Muscle layer of colon (tissue), 2 donors: ENCODE measurements at regions not wholly inside any gene's neighbourhood (a gene's known extent, or its start where the extent isn't known, plus 50 kb on each side); places are given as distances from the start of the nearest gene placed in this dataset.

Experiments used
- H3K27ac ChIP-seq: one replicate; pipeline ENCODE4 v1.7.0; 2013; ENCODE audit warnings: low read depth, mild to moderate bottlenecking, low read length, moderate library complexity
- H3K27me3 ChIP-seq, 2 donors: one replicate each; pipeline ENCODE4 v1.7.0; 2013; ENCODE audit warnings: low read length in 2 of 2, mild to moderate bottlenecking in 2 of 2; ENCODE audit not compliant: insufficient read depth in 2 of 2, control insufficient read depth in 1 of 2
- H3K36me3 ChIP-seq: one replicate; pipeline ENCODE4 v1.7.0; 2013; ENCODE audit warnings: mild to moderate bottlenecking, low read length; ENCODE audit not compliant: insufficient read depth
- H3K4me1 ChIP-seq: one replicate; pipeline ENCODE4 v1.7.0; 2013; ENCODE audit warnings: mild to moderate bottlenecking, low read length; ENCODE audit not compliant: insufficient read depth
- H3K4me3 ChIP-seq, 2 donors: one replicate each; pipeline ENCODE4 v1.7.0; 2013; ENCODE audit warnings: low read length in 2 of 2, low read depth in 1 of 2, mild to moderate bottlenecking in 1 of 2, moderate library complexity in 1 of 2
- H3K9ac ChIP-seq: one replicate; pipeline ENCODE4 v1.7.0; 2013; ENCODE audit warnings: low read length
- H3K9me3 ChIP-seq: one replicate; pipeline ENCODE4 v1.7.0; 2013; ENCODE audit warnings: mild to moderate bottlenecking, low read length
- donor health status: abdominal sarcoma.
- donor health status: Adenocarcinoma of cecum.

GRCh38 chr10:117743509-117743908 is 201.0 kb downstream of the EMX2 start:
- no peaks in the 10 kb centered on the region for H3K27me3 ChIP-seq
- H3K36me3 ChIP-seq, result no peaks in the 10 kb centered on the region
- H3K4me3 ChIP-seq, result no peak overlapping the region
- H3K27ac ChIP-seq, result no peak overlapping the region
- H3K4me1 ChIP-seq, result no peaks in the 10 kb centered on the region
- no peaks in the 10 kb centered on the region for H3K9me3 ChIP-seq
- no peak overlapping the region for H3K9ac ChIP-seq

- Histone ChIP-seq H3K9ac (no peak overlapping the region), H3K4me3 (no peak overlapping the region), H3K36me3 (no peaks in the 10 kb centered on the region), H3K9me3 (no peaks in the 10 kb centered on the region), H3K4me1 (no peaks in the 10 kb centered on the region), H3K27me3 (no peaks in the 10 kb centered on the region), H3K27ac (no peak overlapping the region)
Measured at GRCh38 chr10:117745301-117745700, 202.8 kb downstream of the EMX2 start.

- Histone ChIP-seq H3K36me3 (no peaks in the 10 kb centered on the region), H3K27me3 (no peaks in the 10 kb centered on the region), H3K9me3 (no peaks in the 10 kb centered on the region), H3K9ac (no peak overlapping the region), H3K4me1 (no peaks in the 10 kb centered on the region), H3K4me3 (no peak overlapping the region), H3K27ac (no peak overlapping the region)
Measured at GRCh38 chr10:117746541-117747448, 204.2 kb downstream of the EMX2 start.

- H3K9ac ChIP-seq, result no peak overlapping the region
- no peaks in the 10 kb centered on the region for H3K27me3 ChIP-seq
- no peak overlapping the region for H3K27ac ChIP-seq
- H3K36me3 ChIP-seq, result no peaks in the 10 kb centered on the region
- no peaks in the 10 kb centered on the region for H3K9me3 ChIP-seq
- no peak overlapping the region for H3K4me3 ChIP-seq
- no peaks in the 10 kb centered on the region for H3K4me1 ChIP-seq
Measured at GRCh38 chr10:117747636-117748035, 205.1 kb downstream of the EMX2 start.

- Histone ChIP-seq H3K9me3 (no peaks in the 10 kb centered on the region), H3K9ac (no peak overlapping the region), H3K36me3 (no peaks in the 10 kb centered on the region), H3K27me3 (no peaks in the 10 kb centered on the region), H3K4me3 (no peak overlapping the region), H3K4me1 (no peaks in the 10 kb centered on the region), H3K27ac (no peak overlapping the region)
Measured at GRCh38 chr10:117748058-117748457, 205.5 kb downstream of the EMX2 start.

- no peaks in the 10 kb centered on the region for H3K4me1 ChIP-seq
- no peak overlapping the region for H3K27ac ChIP-seq
- H3K4me3 ChIP-seq, result no peak overlapping the region
- H3K36me3 ChIP-seq, result no peaks in the 10 kb centered on the region
- H3K9me3 ChIP-seq, result no peaks in the 10 kb centered on the region
- no peaks in the 10 kb centered on the region for H3K27me3 ChIP-seq
- no peak overlapping the region for H3K9ac ChIP-seq
Measured at GRCh38 chr10:117750616-117751015, 208.1 kb downstream of the EMX2 start.

GRCh38 chr10:117751259-117751658 is 208.7 kb downstream of the EMX2 start:
- Histone ChIP-seq H3K4me1 (no peaks in the 10 kb centered on the region), H3K9ac (no peak overlapping the region), H3K27ac (no peak overlapping the region), H3K4me3 (no peak overlapping the region), H3K27me3 (no peaks in the 10 kb centered on the region), H3K9me3 (no peaks in the 10 kb centered on the region), H3K36me3 (no peaks in the 10 kb centered on the region)

GRCh38 chr10:117752103-117752502 is 209.6 kb downstream of the EMX2 start:
- Histone ChIP-seq H3K4me1 (no peaks in the 10 kb centered on the region), H3K27ac (no peak overlapping the region), H3K4me3 (no peak overlapping the region), H3K9me3 (no peaks in the 10 kb centered on the region), H3K9ac (no peak overlapping the region), H3K27me3 (no peaks in the 10 kb centered on the region), H3K36me3 (no peaks in the 10 kb centered on the region)

- Histone ChIP-seq H3K27ac (no peak overlapping the region), H3K9me3 (no peaks in the 10 kb centered on the region), H3K36me3 (no peaks in the 10 kb centered on the region), H3K27me3 (no peaks in the 10 kb centered on the region), H3K9ac (no peak overlapping the region), H3K4me3 (no peak overlapping the region), H3K4me1 (no peaks in the 10 kb centered on the region)
Measured at GRCh38 chr10:117754770-117755658, 212.5 kb downstream of the EMX2 start.

- no peaks in the 10 kb centered on the region for H3K4me1 ChIP-seq
Measured at GRCh38 chr10:117755659-117756014, 213.1 kb downstream of the EMX2 start.

GRCh38 chr10:117757086-117757720 is 214.7 kb downstream of the EMX2 start:
- no peak overlapping the region for H3K27ac ChIP-seq
- H3K36me3 ChIP-seq, result no peaks in the 10 kb centered on the region
- H3K27me3 ChIP-seq, result no peaks in the 10 kb centered on the region
- no peak overlapping the region for H3K9ac ChIP-seq
- H3K4me3 ChIP-seq, result no peak overlapping the region
- H3K9me3 ChIP-seq, result no peaks in the 10 kb centered on the region
- no peaks in the 10 kb centered on the region for H3K4me1 ChIP-seq

More at GRCh38 chr10:117755659-117756014, 213.1 kb downstream of the EMX2 start:
- Histone ChIP-seq H3K36me3 (no peaks in the 10 kb centered on the region), H3K27ac (no peak overlapping the region), H3K9me3 (no peaks in the 10 kb centered on the region), H3K9ac (no peak overlapping the region), H3K4me3 (no peak overlapping the region), H3K27me3 (no peaks in the 10 kb centered on the region)
